Activated naive CD4-positive, alpha-beta T cell treated with anti-CD3 and anti-CD28 coated beads, Interleukin-2, amount 50 U/mL, for 24 hours (primary cell): ENCODE measurements at regions not wholly inside any gene's neighbourhood (a gene's known extent, or its start where the extent isn't known, plus 50 kb on each side); places are given as distances from the start of the nearest gene placed in this dataset.
A peak's percentile ranks its signal among the peaks of the same experiment; 100 is the strongest.

Experiments used
- H3K27ac Mint-ChIP-seq: one replicate; pipeline ENCODE4 v1.8.0; 2021; ENCODE audit warnings: mild to moderate bottlenecking, mixed read lengths
- H3K27me3 Mint-ChIP-seq: one replicate; pipeline ENCODE4 v1.8.0; 2021; ENCODE audit warnings: mixed read lengths
- H3K36me3 Mint-ChIP-seq: one replicate; pipeline ENCODE4 v1.8.0; 2021; ENCODE audit warnings: mixed read lengths
- H3K4me1 Mint-ChIP-seq: one replicate; pipeline ENCODE4 v1.8.0; 2021; ENCODE audit warnings: mixed read lengths
- H3K4me3 Mint-ChIP-seq: one replicate; pipeline ENCODE4 v1.8.0; 2021; ENCODE audit warnings: mild to moderate bottlenecking, mixed read lengths
- H3K9me3 Mint-ChIP-seq: one replicate; pipeline ENCODE4 v1.8.0; 2021; ENCODE audit warnings: mixed read lengths

- no peaks in the 10 kb centered on the region for H3K4me1 Mint-ChIP-seq
- no peak overlapping the region for H3K27ac Mint-ChIP-seq
- H3K4me3 Mint-ChIP-seq = no peak overlapping the region
- no peaks in the 10 kb centered on the region for H3K36me3 Mint-ChIP-seq
- H3K27me3 Mint-ChIP-seq = no peaks in the 10 kb centered on the region
- H3K9me3 Mint-ChIP-seq = no peaks in the 10 kb centered on the region
Measured at GRCh38 chr1:244957525-244957924, 93.2 kb upstream of the HNRNPU start.

- H3K36me3 Mint-ChIP-seq = no peaks in the 10 kb centered on the region
- H3K27me3 Mint-ChIP-seq = no peaks in the 10 kb centered on the region
- H3K4me1 Mint-ChIP-seq = no peaks in the 10 kb centered on the region
- H3K27ac Mint-ChIP-seq = no peak overlapping the region
- H3K9me3 Mint-ChIP-seq = no peaks in the 10 kb centered on the region
- H3K4me3 Mint-ChIP-seq = no peak overlapping the region
Measured at GRCh38 chr1:244957122-244957521, 92.8 kb upstream of the HNRNPU start.

- Mint-ChIP-seq H3K4me3 (no peak overlapping the region), H3K27me3 (no peaks in the 10 kb centered on the region), H3K4me1 (no peaks in the 10 kb centered on the region), H3K9me3 (no peaks in the 10 kb centered on the region), H3K27ac (no peak overlapping the region), H3K36me3 (no peaks in the 10 kb centered on the region)
Measured at GRCh38 chr1:244955661-244956060, 91.3 kb upstream of the HNRNPU start.

- Mint-ChIP-seq H3K27me3 (no peaks in the 10 kb centered on the region), H3K36me3 (no peaks in the 10 kb centered on the region), H3K4me1 (no peaks in the 10 kb centered on the region), H3K4me3 (no peak overlapping the region), H3K9me3 (no peaks in the 10 kb centered on the region), H3K27ac (no peak overlapping the region)
Measured at GRCh38 chr1:244954359-244954758, 90.0 kb upstream of the HNRNPU start.

- Mint-ChIP-seq H3K4me3 (no peak overlapping the region), H3K27ac (no peak overlapping the region), H3K9me3 (no peaks in the 10 kb centered on the region), H3K27me3 (no peaks in the 10 kb centered on the region), H3K36me3 (no peaks in the 10 kb centered on the region), H3K4me1 (no peaks in the 10 kb centered on the region)
Measured at GRCh38 chr1:244953901-244954300, 89.6 kb upstream of the HNRNPU start.

- no peaks in the 10 kb centered on the region for H3K27me3 Mint-ChIP-seq
- no peaks in the 10 kb centered on the region for H3K4me1 Mint-ChIP-seq
- H3K36me3 Mint-ChIP-seq = no peaks in the 10 kb centered on the region
- no peaks in the 10 kb centered on the region for H3K9me3 Mint-ChIP-seq
- no peak overlapping the region for H3K27ac Mint-ChIP-seq
- H3K4me3 Mint-ChIP-seq = no peak overlapping the region
Measured at GRCh38 chr1:244952940-244953339, 88.6 kb upstream of the HNRNPU start.

GRCh38 chr1:244952280-244952933, 88.1 kb upstream of the HNRNPU start:
- H3K27ac Mint-ChIP-seq = no peak overlapping the region
- no peaks in the 10 kb centered on the region for H3K36me3 Mint-ChIP-seq

GRCh38 chr1:244948416-244948815, 84.1 kb upstream of the HNRNPU start:
- Mint-ChIP-seq H3K9me3 (peaks cover 4% of the 10 kb centered on the region), H3K27me3 (no peaks in the 10 kb centered on the region), H3K27ac (no peak overlapping the region), H3K4me3 (no peak overlapping the region), H3K4me1 (no peaks in the 10 kb centered on the region), H3K36me3 (peaks cover 2% of the 10 kb centered on the region)

More at GRCh38 chr1:244952280-244952933, 88.1 kb upstream of the HNRNPU start:
- no peak overlapping the region for H3K4me3 Mint-ChIP-seq
- H3K27me3 Mint-ChIP-seq = no peaks in the 10 kb centered on the region
- no peaks in the 10 kb centered on the region for H3K9me3 Mint-ChIP-seq
- no peaks in the 10 kb centered on the region for H3K4me1 Mint-ChIP-seq

GRCh38 chr1:244945109-244945671, 80.8 kb upstream of the HNRNPU start:
- peaks cover 2% of the 10 kb centered on the region for H3K36me3 Mint-ChIP-seq
- H3K4me1 Mint-ChIP-seq = no peaks in the 10 kb centered on the region

GRCh38 chr1:244941121-244941520, 76.8 kb upstream of the HNRNPU start:
- H3K27me3 Mint-ChIP-seq = no peaks in the 10 kb centered on the region
- no peak overlapping the region for H3K4me3 Mint-ChIP-seq
- H3K36me3 Mint-ChIP-seq = peaks cover 2% of the 10 kb centered on the region
- H3K27ac Mint-ChIP-seq = no peak overlapping the region
- H3K4me1 Mint-ChIP-seq = no peaks in the 10 kb centered on the region
- peaks cover 4% of the 10 kb centered on the region for H3K9me3 Mint-ChIP-seq

More at GRCh38 chr1:244945109-244945671, 80.8 kb upstream of the HNRNPU start:
- no peaks in the 10 kb centered on the region for H3K27me3 Mint-ChIP-seq
- no peak overlapping the region for H3K27ac Mint-ChIP-seq
- peaks cover 4% of the 10 kb centered on the region for H3K9me3 Mint-ChIP-seq
- H3K4me3 Mint-ChIP-seq = no peak overlapping the region

- no peaks in the 10 kb centered on the region for H3K27me3 Mint-ChIP-seq
- H3K4me3 Mint-ChIP-seq = no peak overlapping the region
- no peaks in the 10 kb centered on the region for H3K36me3 Mint-ChIP-seq
- no peaks in the 10 kb centered on the region for H3K4me1 Mint-ChIP-seq
- H3K27ac Mint-ChIP-seq = no peak overlapping the region
- H3K9me3 Mint-ChIP-seq = no peaks in the 10 kb centered on the region
Measured at GRCh38 chr1:244937099-244937498, 72.8 kb upstream of the HNRNPU start.

GRCh38 chr1:244920911-244921761, 56.8 kb upstream of the HNRNPU start:
- H3K27ac Mint-ChIP-seq = no peak overlapping the region
- no peaks in the 10 kb centered on the region for H3K27me3 Mint-ChIP-seq
- peaks cover 15% of the 10 kb centered on the region for H3K4me1 Mint-ChIP-seq
- no peaks in the 10 kb centered on the region for H3K9me3 Mint-ChIP-seq
- H3K4me3 Mint-ChIP-seq = no peak overlapping the region
- no peaks in the 10 kb centered on the region for H3K36me3 Mint-ChIP-seq

- Mint-ChIP-seq H3K4me1 (peaks cover 15% of the 10 kb centered on the region), H3K27me3 (no peaks in the 10 kb centered on the region), H3K36me3 (no peaks in the 10 kb centered on the region), H3K4me3 (peak overlapping the region; percentile 90), H3K27ac (peak overlapping the region; percentile 86), H3K9me3 (no peaks in the 10 kb centered on the region)
Measured at GRCh38 chr1:244919320-244920282, 55.3 kb upstream of the HNRNPU start.

- H3K27ac Mint-ChIP-seq = peak overlapping the region; percentile 98
Measured at GRCh38 chr1:244918421-244919319, 54.3 kb upstream of the HNRNPU start.

More at GRCh38 chr1:244918421-244919319, 54.3 kb upstream of the HNRNPU start:
- H3K36me3 Mint-ChIP-seq = no peaks in the 10 kb centered on the region
- no peaks in the 10 kb centered on the region for H3K9me3 Mint-ChIP-seq
- peaks cover 15% of the 10 kb centered on the region for H3K4me1 Mint-ChIP-seq
- peak overlapping the region; percentile 92 for H3K4me3 Mint-ChIP-seq
- no peaks in the 10 kb centered on the region for H3K27me3 Mint-ChIP-seq
